Neural progenitor cell (in vitro differentiated cells): ENCODE measurements at regions not wholly inside any gene's neighbourhood (a gene's known extent, or its start where the extent isn't known, plus 50 kb on each side); places are given as distances from the start of the nearest gene placed in this dataset.
A peak's percentile ranks its signal among the peaks of the same experiment; 100 is the strongest.
"Not testable (repeated sequence)": the region's sequence is repeated elsewhere in the genome, so short reads cannot be mapped to it uniquely, and the experiment has no call there.

ENCODE experiments used
- DNase-seq: peaks from one replicate; pipeline ENCODE4 v3.0.0-alpha.2; 2016; ENCODE audit warnings: low spot score
- H2AFZ ChIP-seq: fragments of 200-600 bp; sonication (generic); replicated peaks from 2 replicates; pipeline ENCODE4 v1.6.1; 2016; ENCODE audit warnings: antibody characterized with exemption
- H3F3A ChIP-seq: fragments of 200-600 bp; sonication (generic); 2 replicates; pipeline ENCODE4 v1.6.1; 2016; ENCODE audit warnings: antibody characterized with exemption, low read depth
- H3K27ac ChIP-seq: fragments of 200-600 bp; sonication (generic); 2 replicates; pipeline ENCODE4 v1.5.1; 2016; ENCODE audit warnings: mild to moderate bottlenecking
- H3K27me3 ChIP-seq: fragments of 200-600 bp; sonication (generic); 2 replicates; pipeline ENCODE4 v1.6.1; 2016; ENCODE audit warnings: mild to moderate bottlenecking, moderate library complexity
- H3K36me3 ChIP-seq: fragments of 200-600 bp; sonication (generic); 2 replicates; pipeline ENCODE4 v1.5.1; 2016
- H3K4me1 ChIP-seq: fragments of 200-600 bp; sonication (generic); 2 replicates; pipeline ENCODE4 v1.6.1; 2016; ENCODE audit warnings: mixed run types
- H3K4me2 ChIP-seq: fragments of 200-600 bp; sonication (generic); 2 replicates; pipeline ENCODE4 v1.6.1; 2016
- H3K4me3 ChIP-seq: fragments of 200-600 bp; sonication (generic); 2 replicates; pipeline ENCODE4 v1.5.1; 2016
- H3K79me2 ChIP-seq: fragments of 200-600 bp; sonication (generic); 2 replicates; pipeline ENCODE4 v1.6.1; 2016; ENCODE audit warnings: low read depth
- H3K9ac ChIP-seq: fragments of 200-600 bp; sonication (generic); 2 replicates; pipeline ENCODE4 v1.6.1; 2016
- H3K9me3 ChIP-seq: fragments of 200-600 bp; sonication (generic); 2 replicates; pipeline ENCODE4 v1.5.1; 2016; ENCODE audit warnings: low read depth
- H4K20me1 ChIP-seq: fragments of 200-600 bp; sonication (generic); 2 replicates; pipeline ENCODE4 v1.6.1; 2016; ENCODE audit warnings: low read depth
- H3K27ac Mint-ChIP-seq: 3 replicates; pipeline ENCODE4 v1.8.0; 2021; ENCODE audit warnings: mixed read lengths
- H3K27me3 Mint-ChIP-seq: 2 replicates; pipeline ENCODE4 v1.8.0; 2022; ENCODE audit warnings: low read depth, mild to moderate bottlenecking, inconsistent platforms, moderate library complexity, mixed read lengths; ENCODE audit not compliant: insufficient read depth
- H3K36me3 Mint-ChIP-seq: 3 replicates; pipeline ENCODE4 v1.8.0; 2021; ENCODE audit warnings: mixed read lengths
- H3K4me1 Mint-ChIP-seq: 3 replicates; pipeline ENCODE4 v1.8.0; 2021; ENCODE audit warnings: mixed read lengths
- H3K4me3 Mint-ChIP-seq: 3 replicates; pipeline ENCODE4 v1.8.0; 2021; ENCODE audit warnings: mild to moderate bottlenecking, moderate library complexity, mixed read lengths
- H3K9me3 Mint-ChIP-seq: 3 replicates; pipeline ENCODE4 v1.8.0; 2020; ENCODE audit warnings: mixed read lengths
- EZH2 ChIP-seq: fragments of 200-600 bp; sonication (generic); IDR thresholded peaks from 2 replicates; pipeline ENCODE4 v1.6.1; 2017; ENCODE audit warnings: antibody characterized with exemption, mild to moderate bottlenecking, moderate library complexity
- EZH2phosphoT487 ChIP-seq: fragments of 200-600 bp; sonication (generic); IDR thresholded peaks from 2 replicates; pipeline ENCODE4 v1.6.1; 2017; ENCODE audit warnings: antibody characterized with exemption
- TF ChIP-seq, protein P1 (sequence below): fragments of 200-600 bp; sonication (generic); IDR thresholded peaks from 2 replicates; pipeline ENCODE4 v1.5.1; 2017; ENCODE audit warnings: antibody characterized with exemption, mild to moderate bottlenecking

- not testable (repeated sequence) for H3K4me3 ChIP-seq, H3F3A ChIP-seq, DNase-seq, H3K79me2 ChIP-seq, H4K20me1 ChIP-seq, H3K4me3 Mint-ChIP-seq, H2AFZ ChIP-seq, H3K9me3 ChIP-seq, H3K27me3 ChIP-seq, H3K27ac Mint-ChIP-seq, H3K27ac ChIP-seq, H3K36me3 ChIP-seq, H3K9ac ChIP-seq, H3K4me2 ChIP-seq, H3K4me1 ChIP-seq, H3K36me3 Mint-ChIP-seq, H3K27me3 Mint-ChIP-seq
- peaks cover 11% of the 10 kb centered on the region for H3K9me3 Mint-ChIP-seq
- H3K4me1 Mint-ChIP-seq: peaks cover 17% of the 10 kb centered on the region
Observed at GRCh38 chr7:7011751-7012150, 170.6 kb upstream of the C1GALT1 start.

- H3K27me3 Mint-ChIP-seq: peaks cover 4% of the 10 kb centered on the region
Observed at GRCh38 chr7:7014827-7015595, 167.3 kb upstream of the C1GALT1 start.

DNA sequence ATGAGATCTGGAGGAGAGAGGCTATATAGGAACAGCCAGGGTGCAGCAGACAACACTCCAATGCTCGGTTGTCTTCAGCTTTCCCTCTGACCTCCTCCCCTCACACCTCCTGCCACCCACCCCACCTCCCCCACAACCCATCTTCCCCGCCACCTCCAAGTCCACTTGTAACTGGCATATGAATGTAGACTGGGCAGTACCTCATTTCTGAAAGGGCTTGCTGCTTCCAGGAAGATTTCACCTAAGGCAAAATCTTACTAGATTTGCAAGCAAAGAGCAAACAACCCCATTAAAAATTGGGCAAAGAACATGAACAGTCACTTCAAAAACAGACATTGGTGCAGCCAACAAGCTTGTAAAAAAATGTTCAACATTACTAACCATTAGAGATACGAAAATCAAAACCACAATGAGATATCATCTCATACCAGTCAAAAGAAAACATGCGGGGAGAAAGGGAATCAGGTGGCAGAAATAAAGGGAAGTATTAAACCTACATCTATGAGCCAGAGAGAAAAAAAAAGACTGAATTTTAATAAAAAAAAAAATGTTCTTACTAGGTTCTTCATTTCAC, 164.6 kb upstream of the C1GALT1 start:
- no peak overlapping the region for H3K4me2 ChIP-seq
- H3K4me3 ChIP-seq: no peak overlapping the region
- H3F3A ChIP-seq: no peaks in the 10 kb centered on the region
- Mint-ChIP-seq H3K36me3 (no peaks in the 10 kb centered on the region), H3K4me1 (peaks cover 17% of the 10 kb centered on the region), H3K9me3 (no peaks in the 10 kb centered on the region), H3K4me3 (no peak overlapping the region), H3K27ac (no peak overlapping the region), H3K27me3 (peaks cover 4% of the 10 kb centered on the region)
- no peaks in the 10 kb centered on the region for H4K20me1 ChIP-seq
- no peak overlapping the region for H3K9ac ChIP-seq
- H3K36me3 ChIP-seq: no peaks in the 10 kb centered on the region
- no peaks in the 10 kb centered on the region for H3K4me1 ChIP-seq
- H3K9me3 ChIP-seq: no peaks in the 10 kb centered on the region
- H3K27ac ChIP-seq: no peak overlapping the region
- DNase-seq: no peak
- H3K79me2 ChIP-seq: no peaks in the 10 kb centered on the region
- H2AFZ ChIP-seq: no peak overlapping the region
- TF ChIP-seq EZH2phosphoT487: no peak
- TF ChIP-seq, protein P1, sequence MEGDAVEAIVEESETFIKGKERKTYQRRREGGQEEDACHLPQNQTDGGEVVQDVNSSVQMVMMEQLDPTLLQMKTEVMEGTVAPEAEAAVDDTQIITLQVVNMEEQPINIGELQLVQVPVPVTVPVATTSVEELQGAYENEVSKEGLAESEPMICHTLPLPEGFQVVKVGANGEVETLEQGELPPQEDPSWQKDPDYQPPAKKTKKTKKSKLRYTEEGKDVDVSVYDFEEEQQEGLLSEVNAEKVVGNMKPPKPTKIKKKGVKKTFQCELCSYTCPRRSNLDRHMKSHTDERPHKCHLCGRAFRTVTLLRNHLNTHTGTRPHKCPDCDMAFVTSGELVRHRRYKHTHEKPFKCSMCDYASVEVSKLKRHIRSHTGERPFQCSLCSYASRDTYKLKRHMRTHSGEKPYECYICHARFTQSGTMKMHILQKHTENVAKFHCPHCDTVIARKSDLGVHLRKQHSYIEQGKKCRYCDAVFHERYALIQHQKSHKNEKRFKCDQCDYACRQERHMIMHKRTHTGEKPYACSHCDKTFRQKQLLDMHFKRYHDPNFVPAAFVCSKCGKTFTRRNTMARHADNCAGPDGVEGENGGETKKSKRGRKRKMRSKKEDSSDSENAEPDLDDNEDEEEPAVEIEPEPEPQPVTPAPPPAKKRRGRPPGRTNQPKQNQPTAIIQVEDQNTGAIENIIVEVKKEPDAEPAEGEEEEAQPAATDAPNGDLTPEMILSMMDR: no peak
- TF ChIP-seq EZH2: no peak
- no peaks in the 10 kb centered on the region for H3K27me3 ChIP-seq

More at GRCh38 chr7:7014827-7015595, 167.3 kb upstream of the C1GALT1 start:
- DNase-seq: peak; percentile 9
- Histone ChIP-seq H3K79me2 (no peaks in the 10 kb centered on the region), H3F3A (no peaks in the 10 kb centered on the region), H3K4me3 (no peak overlapping the region), H3K4me1 (no peaks in the 10 kb centered on the region), H2AFZ (no peak overlapping the region), H3K27me3 (no peaks in the 10 kb centered on the region), H3K36me3 (no peaks in the 10 kb centered on the region), H3K9ac (no peak overlapping the region), H4K20me1 (no peaks in the 10 kb centered on the region), H3K27ac (no peak overlapping the region), H3K4me2 (no peak overlapping the region), H3K9me3 (no peaks in the 10 kb centered on the region)
- Mint-ChIP-seq H3K27ac (peak overlapping the region; percentile 0), H3K4me3 (no peak overlapping the region), H3K4me1 (peaks cover 17% of the 10 kb centered on the region), H3K36me3 (no peaks in the 10 kb centered on the region), H3K9me3 (peaks cover 11% of the 10 kb centered on the region)
- TF ChIP-seq, protein P1: no peak
- TF ChIP-seq EZH2 (no peak), EZH2phosphoT487 (no peak)

- Mint-ChIP-seq H3K4me1 (peaks cover 17% of the 10 kb centered on the region), H3K4me3 (no peak overlapping the region), H3K9me3 (no peaks in the 10 kb centered on the region), H3K27ac (no peak overlapping the region), H3K36me3 (no peaks in the 10 kb centered on the region), H3K27me3 (peaks cover 4% of the 10 kb centered on the region)
- no peaks in the 10 kb centered on the region for H3K36me3 ChIP-seq
- no peak overlapping the region for H3K27ac ChIP-seq
- no peak overlapping the region for H3K9ac ChIP-seq
- DNase-seq: no peak
- no peaks in the 10 kb centered on the region for H3K9me3 ChIP-seq
- H2AFZ ChIP-seq: no peak overlapping the region
- H3K4me3 ChIP-seq: no peak overlapping the region
- no peaks in the 10 kb centered on the region for H3K4me1 ChIP-seq
- no peak overlapping the region for H3K4me2 ChIP-seq
- H3K27me3 ChIP-seq: no peaks in the 10 kb centered on the region
- H3F3A ChIP-seq: no peaks in the 10 kb centered on the region
- no peaks in the 10 kb centered on the region for H3K79me2 ChIP-seq
- no peaks in the 10 kb centered on the region for H4K20me1 ChIP-seq
- TF ChIP-seq EZH2phosphoT487: no peak
- TF ChIP-seq, protein P1: no peak
- TF ChIP-seq EZH2: no peak
Observed at GRCh38 chr7:7018290-7018689, 164.1 kb upstream of the C1GALT1 start.
